Large intestine (tissue), 3 donors: ENCODE measurements at regions not wholly inside any gene's neighbourhood (a gene's known extent, or its start where the extent isn't known, plus 50 kb on each side); places are given as distances from the start of the nearest gene placed in this dataset.

Source experiments
- DNase-seq, 2 donors: peaks; one replicate each; pipeline versions ENCODE4 v3.0.0 to v3.0.0-alpha.2; 2013
- H3K27ac ChIP-seq: one replicate; pipeline ENCODE4 v1.5.1; 2013; ENCODE audit warnings: low read length
- H3K27me3 ChIP-seq: 2 replicates; pipeline ENCODE4 v1.6.1; 2013; ENCODE audit warnings: low read length; ENCODE audit not compliant: control insufficient read depth, insufficient read depth
- H3K36me3 ChIP-seq: 2 replicates; pipeline ENCODE4 v1.6.1; 2013; ENCODE audit warnings: low read length; ENCODE audit not compliant: control insufficient read depth, insufficient read depth
- H3K4me1 ChIP-seq: one replicate; pipeline ENCODE4 v1.6.1; 2013; ENCODE audit warnings: low read length; ENCODE audit not compliant: control insufficient read depth, insufficient read depth
- H3K4me3 ChIP-seq: one replicate; pipeline ENCODE4 v1.5.1; 2013; ENCODE audit warnings: low read length
- H3K9me3 ChIP-seq: one replicate; pipeline ENCODE4 v1.6.1; 2013; ENCODE audit warnings: mild to moderate bottlenecking, low read depth, low read length, moderate library complexity; ENCODE audit not compliant: control insufficient read depth
- WGBS: methylation state at CpG from one replicate; pipeline ENCODE4 v1.1.5; 2013; ENCODE audit warnings: low lambda C conversion rate; ENCODE audit not compliant: insufficient coverage; 5-methylcytosine and 5-hydroxymethylcytosine counted together

DNA sequence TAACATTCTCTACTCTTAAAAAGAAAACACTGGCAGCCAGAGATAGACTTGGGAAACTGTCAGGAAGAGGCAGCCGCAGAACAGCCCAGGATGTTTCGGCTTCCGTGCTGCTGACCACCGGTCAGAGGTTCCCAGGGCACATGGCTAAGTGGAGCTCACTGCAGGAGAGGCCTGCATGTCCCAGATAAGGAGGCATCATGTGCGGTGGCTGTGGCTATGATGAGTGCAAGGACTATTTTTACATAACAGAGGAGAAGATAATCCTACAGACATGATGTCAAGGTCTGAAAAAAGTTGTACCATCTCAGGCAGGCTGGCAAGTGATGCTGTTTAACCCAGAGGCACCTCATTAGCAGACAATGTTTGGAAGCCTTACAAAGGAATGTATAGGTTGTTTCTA lies 252.3 kb downstream of the CYRIA start:
- no peaks in the 10 kb centered on the region for H3K4me1 ChIP-seq
- no peak for DNase-seq
- H3K27me3 ChIP-seq = no peaks in the 10 kb centered on the region
- H3K36me3 ChIP-seq = no peaks in the 10 kb centered on the region
- no peak overlapping the region for H3K4me3 ChIP-seq
- H3K9me3 ChIP-seq = peaks cover 3% of the 10 kb centered on the region
- WGBS = no CpG with 5 or more reads among the region's 5 CpGs
- H3K27ac ChIP-seq = no peak overlapping the region

- H3K27ac ChIP-seq = no peak overlapping the region
- 100% methylated on average over 2 of the region's 2 CpGs for WGBS
- H3K4me3 ChIP-seq = no peak overlapping the region
- no peaks in the 10 kb centered on the region for H3K4me1 ChIP-seq
- H3K9me3 ChIP-seq = peaks cover 3% of the 10 kb centered on the region
- no peaks in the 10 kb centered on the region for H3K27me3 ChIP-seq
- DNase-seq = no peak
- H3K36me3 ChIP-seq = no peaks in the 10 kb centered on the region
Observed at GRCh38 chr2:16412321-16413030, 253.2 kb downstream of the CYRIA start.

DNA sequence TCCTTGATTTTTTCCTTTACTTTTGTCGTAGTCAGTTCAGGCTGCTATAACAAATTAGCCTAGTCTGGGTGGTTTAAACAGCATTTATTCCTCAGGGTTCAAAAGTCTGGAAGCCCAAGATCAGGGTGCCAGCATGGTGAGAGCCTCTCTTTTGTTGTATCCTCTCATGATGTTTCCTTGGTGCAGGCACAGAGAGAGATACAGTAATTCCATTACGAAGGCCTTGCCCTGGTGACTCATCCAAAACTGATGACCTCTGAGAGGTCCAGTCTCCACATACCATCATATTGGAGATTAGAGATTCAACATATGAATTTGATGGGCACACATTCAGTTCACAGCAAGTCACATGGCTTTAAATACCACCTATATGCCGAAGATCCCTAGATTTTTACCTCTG lies 253.8 kb downstream of the CYRIA start:
- WGBS = 100% methylated on average over 1 of the region's 3 CpGs
- Histone ChIP-seq H3K9me3 (peaks cover 3% of the 10 kb centered on the region), H3K4me3 (no peak overlapping the region), H3K27me3 (no peaks in the 10 kb centered on the region), H3K36me3 (no peaks in the 10 kb centered on the region), H3K4me1 (no peaks in the 10 kb centered on the region), H3K27ac (no peak overlapping the region)
- DNase-seq = no peak

DNA sequence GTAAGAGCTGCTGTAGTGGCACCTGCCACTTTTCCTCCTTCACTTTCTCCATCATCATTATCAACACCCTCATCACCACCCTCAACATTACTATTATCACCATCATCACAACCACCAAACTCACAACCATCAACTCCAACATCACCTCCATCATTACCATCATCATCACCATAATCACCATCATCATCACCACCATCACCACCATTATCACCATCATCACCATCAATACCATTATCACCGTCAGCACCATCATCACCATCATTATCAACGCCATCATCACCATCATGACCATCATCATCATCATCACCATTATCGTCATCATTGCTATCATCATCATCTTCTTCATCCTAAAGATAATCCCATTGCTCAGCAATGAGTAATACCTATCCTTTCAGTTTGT lies 255.8 kb downstream of the CYRIA start:
- Histone ChIP-seq H3K4me1 (no peaks in the 10 kb centered on the region), H3K4me3 (no peak overlapping the region), H3K9me3 (no peaks in the 10 kb centered on the region), H3K27ac (no peak overlapping the region), H3K27me3 (no peaks in the 10 kb centered on the region), H3K36me3 (no peaks in the 10 kb centered on the region)
- no peak for DNase-seq
- WGBS = 100% methylated on average over 3 of the region's 3 CpGs

GRCh38 chr2:16409006-16409390 lies 256.6 kb downstream of the CYRIA start:
- no peaks in the 10 kb centered on the region for H3K9me3 ChIP-seq
- H3K27ac ChIP-seq = no peak overlapping the region
- H3K36me3 ChIP-seq = no peaks in the 10 kb centered on the region
- H3K27me3 ChIP-seq = no peaks in the 10 kb centered on the region
- no CpG with 5 or more reads among the region's 2 CpGs for WGBS
- no peak for DNase-seq
- no peaks in the 10 kb centered on the region for H3K4me1 ChIP-seq
- H3K4me3 ChIP-seq = no peak overlapping the region

DNA sequence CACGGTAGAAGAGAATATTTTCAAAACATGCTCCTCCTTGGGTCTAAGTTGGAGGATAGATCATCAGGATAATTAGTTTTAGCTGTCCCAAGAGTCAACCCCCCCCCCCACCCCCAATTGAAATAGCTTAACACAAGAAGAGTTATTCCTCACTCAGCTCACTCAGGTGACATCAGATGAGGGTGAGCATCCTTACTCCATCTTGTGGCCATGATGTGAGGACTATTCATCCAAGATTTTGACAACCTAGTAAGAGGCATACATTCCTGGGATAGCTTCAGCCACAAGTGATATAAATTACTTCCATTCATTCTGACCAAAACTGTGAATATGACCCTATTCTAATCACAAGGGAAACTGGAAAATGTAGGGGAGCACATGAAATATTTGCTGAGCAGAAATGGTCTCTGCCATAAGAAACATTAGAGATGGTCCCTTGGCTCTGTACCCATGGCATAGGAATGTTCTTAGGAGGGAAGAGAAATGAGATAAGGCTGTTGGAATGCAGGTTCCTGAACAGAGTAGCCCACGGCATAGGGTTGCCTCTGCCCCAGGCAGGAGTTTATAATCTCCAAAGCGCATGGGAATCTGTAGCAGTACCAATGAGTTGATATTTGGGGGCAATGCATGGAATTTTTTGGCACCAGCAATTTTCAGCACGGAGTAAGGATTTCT lies 257.2 kb downstream of the CYRIA start:
- H3K9me3 ChIP-seq = no peaks in the 10 kb centered on the region
- no peaks in the 10 kb centered on the region for H3K27me3 ChIP-seq
- WGBS = no CpG with 5 or more reads among the region's 4 CpGs
- H3K36me3 ChIP-seq = no peaks in the 10 kb centered on the region
- no peak overlapping the region for H3K4me3 ChIP-seq
- no peak for DNase-seq
- H3K4me1 ChIP-seq = no peaks in the 10 kb centered on the region
- no peak overlapping the region for H3K27ac ChIP-seq

- H3K9me3 ChIP-seq = no peaks in the 10 kb centered on the region
- H3K4me3 ChIP-seq = no peak overlapping the region
- no peaks in the 10 kb centered on the region for H3K36me3 ChIP-seq
- no peaks in the 10 kb centered on the region for H3K4me1 ChIP-seq
- H3K27ac ChIP-seq = no peak overlapping the region
- no peaks in the 10 kb centered on the region for H3K27me3 ChIP-seq
- DNase-seq = no peak
- no CpG with 5 or more reads among the region's 10 CpGs for whole genome bisulfite sequencing
Observed at GRCh38 chr2:16407358-16407757, 258.3 kb downstream of the CYRIA start.

DNA sequence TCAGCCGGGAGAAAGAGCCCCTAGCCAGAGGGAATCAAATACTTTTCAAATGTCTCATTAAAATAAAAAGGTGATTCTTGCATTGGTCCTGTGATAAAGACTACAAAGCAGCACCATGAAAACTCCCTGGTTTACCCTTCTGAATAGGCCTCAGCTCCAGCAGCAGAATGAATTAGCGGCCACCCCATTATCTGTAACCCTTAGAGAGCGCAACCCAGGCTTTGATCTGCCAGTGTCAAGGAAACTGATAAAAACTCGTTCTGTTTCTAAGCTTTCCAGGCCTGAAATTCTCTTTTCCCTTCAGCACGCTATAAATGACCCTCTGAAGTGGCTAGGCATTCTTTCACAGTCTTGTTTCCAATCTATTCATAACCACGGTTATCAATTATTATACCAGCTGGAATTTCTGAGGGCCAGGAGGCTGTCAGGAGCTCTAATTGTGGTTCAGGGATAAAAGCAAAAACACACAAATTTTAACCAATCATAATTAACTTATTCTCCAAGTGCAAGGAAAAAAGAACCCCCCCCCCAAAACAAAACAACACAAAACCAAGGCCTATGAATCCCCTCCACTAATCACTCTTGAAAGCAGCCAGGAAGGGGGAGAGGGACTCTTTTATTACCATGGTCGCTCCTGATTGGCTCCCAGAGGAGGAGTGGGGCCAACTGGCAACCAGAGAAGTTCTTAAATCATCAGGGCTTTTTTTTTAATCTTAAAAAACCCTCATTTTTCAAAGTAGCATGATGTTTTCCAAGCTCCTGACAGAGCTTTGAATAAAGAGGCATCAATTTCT lies 258.9 kb downstream of the CYRIA start:
- H3K4me3 ChIP-seq = no peak overlapping the region

DNA sequence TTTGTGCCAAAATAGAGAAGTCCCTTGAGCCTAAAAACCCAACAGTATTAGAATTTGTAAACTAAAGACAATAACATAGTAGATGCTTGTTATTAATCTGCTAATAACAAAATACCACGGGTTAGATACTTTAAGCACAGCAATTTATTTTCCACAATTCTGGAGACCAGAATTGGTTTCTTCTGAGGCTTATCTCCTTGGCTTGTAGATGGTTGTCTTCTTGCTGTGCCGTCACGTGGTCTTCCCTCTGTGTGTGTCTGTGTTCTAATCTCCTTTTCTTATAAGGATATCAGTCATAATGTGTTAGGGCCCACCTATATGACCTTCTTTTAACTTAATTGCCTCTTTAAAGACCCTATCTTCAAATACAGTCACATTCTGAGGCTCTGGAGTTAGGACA lies 260.1 kb downstream of the CYRIA start:
- no peaks in the 10 kb centered on the region for H3K36me3 ChIP-seq
- WGBS = 13% methylated on average over 1 of the region's 3 CpGs
- no peak overlapping the region for H3K4me3 ChIP-seq
- H3K27ac ChIP-seq = no peak overlapping the region
- DNase-seq = no peak
- peaks cover under 1% of the 10 kb centered on the region for H3K4me1 ChIP-seq
- no peaks in the 10 kb centered on the region for H3K9me3 ChIP-seq
- H3K27me3 ChIP-seq = no peaks in the 10 kb centered on the region

More for the DNA sequence above, 258.9 kb downstream of the CYRIA start:
- Histone ChIP-seq H3K27ac (no peak overlapping the region), H3K27me3 (no peaks in the 10 kb centered on the region), H3K4me1 (no peaks in the 10 kb centered on the region), H3K36me3 (no peaks in the 10 kb centered on the region), H3K9me3 (no peaks in the 10 kb centered on the region)
- WGBS = no CpG with 5 or more reads among the region's 7 CpGs
- no peak for DNase-seq

DNA sequence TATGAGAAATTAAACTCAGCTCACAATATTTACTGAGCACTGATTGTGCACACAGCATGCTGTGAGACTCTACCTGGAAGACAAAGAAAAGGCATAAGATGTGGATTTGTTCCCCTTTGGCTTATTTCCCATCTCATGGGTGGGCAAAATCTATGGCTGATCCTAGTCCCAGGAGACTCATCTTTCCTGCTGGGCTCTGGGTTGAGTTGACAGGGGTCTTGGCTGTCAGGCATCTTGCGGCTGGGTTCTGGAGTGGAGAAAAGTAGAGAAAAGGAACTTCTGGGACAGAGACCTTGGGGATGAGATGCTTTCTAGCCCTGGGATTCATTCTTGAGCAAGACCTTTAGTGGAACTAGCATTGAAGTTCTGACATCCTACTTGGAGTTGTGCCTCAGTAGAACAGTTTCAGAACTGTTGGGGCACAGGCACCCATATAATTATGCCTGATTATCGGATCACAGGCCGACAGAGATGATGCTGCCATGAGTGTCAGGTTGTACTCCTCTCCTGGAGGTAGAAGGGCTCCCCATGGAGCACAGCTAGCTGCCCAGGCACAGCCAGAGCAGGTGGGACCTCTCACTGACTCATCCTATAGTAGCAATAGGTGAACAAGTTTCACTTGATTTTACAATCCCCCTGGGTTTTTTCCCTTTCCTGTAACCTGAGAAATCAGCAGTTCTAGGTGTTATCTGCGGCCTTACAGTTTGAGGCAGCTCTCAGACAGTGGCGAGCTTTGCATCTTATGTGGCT lies 260.9 kb downstream of the CYRIA start:
- Histone ChIP-seq H3K4me3 (no peak overlapping the region), H3K4me1 (peaks cover 7% of the 10 kb centered on the region), H3K27me3 (no peaks in the 10 kb centered on the region), H3K9me3 (no peaks in the 10 kb centered on the region), H3K27ac (no peak overlapping the region), H3K36me3 (no peaks in the 10 kb centered on the region)
- WGBS = 100% methylated on average over 1 of the region's 5 CpGs
- DNase-seq = no peak
